ENCODE measurements at regions not wholly inside any gene's neighbourhood (a gene's known extent, or its start where the extent isn't known, plus 50 kb on each side); places are given as distances from the start of the nearest gene placed in this dataset.
"Not testable (repeated sequence)": the region's sequence is repeated elsewhere in the genome, so short reads cannot be mapped to it uniquely, and the experiment has no call there.

- DNase-seq (ENCODE audit: extremely low read depth in 1 of 2, low read depth in 1 of 2) = no peak
Observed at GRCh38 chr6:160804639-160805038, 102.6 kb downstream of the PLG start.

GRCh38 chr6:160808263-160808662 is 106.2 kb downstream of the PLG start:
- DNase-seq (ENCODE audit: extremely low read depth in 1 of 2, low read depth in 1 of 2) = no peak

- DNase-seq (ENCODE audit: extremely low read depth in 1 of 2, low read depth in 1 of 2) = no peak
Observed at GRCh38 chr6:160810238-160810637, 108.2 kb downstream of the PLG start.

- DNase-seq (ENCODE audit: extremely low read depth in 1 of 2, low read depth in 1 of 2) = no peak
Observed at GRCh38 chr6:160812097-160812496, 110.1 kb downstream of the PLG start.

- DNase-seq (ENCODE audit: extremely low read depth in 1 of 2, low read depth in 1 of 2) = no peak
Observed at GRCh38 chr6:160818934-160819333, 116.9 kb downstream of the PLG start.

GRCh38 chr6:160820661-160821060 is 118.6 kb downstream of the PLG start:
- DNase-seq (ENCODE audit: extremely low read depth in 1 of 2, low read depth in 1 of 2) = not testable (repeated sequence)

- DNase-seq (ENCODE audit: extremely low read depth in 1 of 2, low read depth in 1 of 2) = no peak
Observed at GRCh38 chr6:160831739-160832138, 129.7 kb downstream of the PLG start.

GRCh38 chr6:160832422-160832821 is 130.4 kb downstream of the PLG start:
- DNase-seq (ENCODE audit: extremely low read depth in 1 of 2, low read depth in 1 of 2) = no peak

- no peak for DNase-seq (ENCODE audit: extremely low read depth in 1 of 2, low read depth in 1 of 2)
Observed at GRCh38 chr6:160837146-160837545, 135.1 kb downstream of the PLG start.

GRCh38 chr6:160851031-160851430 is 140.5 kb upstream of the MAP3K4 start:
- DNase-seq (ENCODE audit: extremely low read depth in 1 of 2, low read depth in 1 of 2) = no peak

GRCh38 chr6:160853946-160854345 is 137.6 kb upstream of the MAP3K4 start:
- DNase-seq (ENCODE audit: extremely low read depth in 1 of 2, low read depth in 1 of 2) = no peak

GRCh38 chr6:160858886-160859285 is 132.7 kb upstream of the MAP3K4 start:
- DNase-seq (ENCODE audit: extremely low read depth in 1 of 2, low read depth in 1 of 2) = no peak

- DNase-seq (ENCODE audit: extremely low read depth in 1 of 2, low read depth in 1 of 2) = no peak
Observed at GRCh38 chr6:160859822-160860221, 131.7 kb upstream of the MAP3K4 start.

- DNase-seq (ENCODE audit: extremely low read depth in 1 of 2, low read depth in 1 of 2) = no peak
Observed at GRCh38 chr6:160861824-160862223, 129.7 kb upstream of the MAP3K4 start.

GRCh38 chr6:160863782-160864181 is 127.8 kb upstream of the MAP3K4 start:
- no peak for DNase-seq (ENCODE audit: extremely low read depth in 1 of 2, low read depth in 1 of 2)

GRCh38 chr6:160871320-160871719 is 120.2 kb upstream of the MAP3K4 start:
- DNase-seq (ENCODE audit: extremely low read depth in 1 of 2, low read depth in 1 of 2) = no peak

- no peak for DNase-seq (ENCODE audit: extremely low read depth in 1 of 2, low read depth in 1 of 2)
Observed at GRCh38 chr6:160881148-160881808, 110.3 kb upstream of the MAP3K4 start.

GRCh38 chr6:160882006-160882405 is 109.6 kb upstream of the MAP3K4 start:
- DNase-seq (ENCODE audit: extremely low read depth in 1 of 2, low read depth in 1 of 2) = no peak

- DNase-seq (ENCODE audit: extremely low read depth in 1 of 2, low read depth in 1 of 2) = no peak
Observed at GRCh38 chr6:160882791-160883279, 108.7 kb upstream of the MAP3K4 start.

GRCh38 chr6:160883560-160883959 is 108.0 kb upstream of the MAP3K4 start:
- no peak for DNase-seq (ENCODE audit: extremely low read depth in 1 of 2, low read depth in 1 of 2)

GRCh38 chr6:160883999-160884398 is 107.6 kb upstream of the MAP3K4 start:
- no peak for DNase-seq (ENCODE audit: extremely low read depth in 1 of 2, low read depth in 1 of 2)

- DNase-seq (ENCODE audit: extremely low read depth in 1 of 2, low read depth in 1 of 2) = not testable (repeated sequence)
Observed at GRCh38 chr6:160889148-160889547, 102.4 kb upstream of the MAP3K4 start.

GRCh38 chr6:160891690-160892089 is 99.9 kb upstream of the MAP3K4 start:
- no peak for DNase-seq (ENCODE audit: extremely low read depth in 1 of 2, low read depth in 1 of 2)

All from stimulated activated CD8-positive, alpha-beta memory T cell treated with anti-CD3 and anti-CD28 coated beads, Interleukin-7, amount 100 ng/mL, for 48 hours (primary cell).